Fibroblast of lung (primary cell): ENCODE measurements at regions not wholly inside any gene's neighbourhood (a gene's known extent, or its start where the extent isn't known, plus 50 kb on each side); places are given as distances from the start of the nearest gene placed in this dataset.
"Not testable (repeated sequence)": the region's sequence is repeated elsewhere in the genome, so short reads cannot be mapped to it uniquely, and the experiment has no call there.

Experiments used
- DNase-seq, 2 donors: peaks; one replicate each; pipeline versions ENCODE4 v3.0.0 to v3.0.0-alpha.2; 2010; ENCODE audit warnings: low read depth in 2 of 2
- H2AFZ ChIP-seq: 2 replicates; pipeline ENCODE4 v1.5.1; 2012; ENCODE audit warnings: low read length, control low read depth, inconsistent platforms
- H3K27ac ChIP-seq: 2 replicates; pipeline ENCODE4 v1.5.1; 2011; ENCODE audit warnings: low read length, control low read depth; ENCODE audit not compliant: insufficient read depth
- H3K27me3 ChIP-seq: 2 replicates; pipeline ENCODE4 v1.5.1; 2011; ENCODE audit warnings: mild to moderate bottlenecking, low read length; ENCODE audit not compliant: control insufficient read depth, insufficient read depth
- H3K36me3 ChIP-seq: 2 replicates; pipeline ENCODE4 v1.5.1; 2011; ENCODE audit warnings: low read length; ENCODE audit not compliant: control insufficient read depth, insufficient read depth
- H3K4me1 ChIP-seq: 2 replicates; pipeline ENCODE4 v1.5.1; 2011; ENCODE audit warnings: low read length; ENCODE audit not compliant: control insufficient read depth, insufficient read depth; ENCODE audit errors: extremely low read depth
- H3K4me2 ChIP-seq: 2 replicates; pipeline ENCODE4 v1.5.1; 2011; ENCODE audit warnings: low read length, control low read depth; ENCODE audit not compliant: insufficient read depth; ENCODE audit errors: extremely low read depth
- H3K4me3 ChIP-seq, 4 experiments: fragments of 200-600 bp in 1 of 4; sonication (generic) in 1 of 4; replicated peaks in 1 of 4; 2 replicates each; pipeline ENCODE4 v1.5.1; 2011 to 2016; ENCODE audit warnings: low read length in 4 of 4, low read depth in 3 of 4, mild to moderate bottlenecking in 3 of 4, control low read depth in 2 of 4, inconsistent platforms in 1 of 4, mixed read lengths in 1 of 4; ENCODE audit not compliant: insufficient read depth in 1 of 4; ENCODE audit errors: control extremely low read depth in 1 of 4
- H3K79me2 ChIP-seq: 2 replicates; pipeline ENCODE4 v1.5.1; 2012; ENCODE audit warnings: mild to moderate bottlenecking, low read length, inconsistent platforms; ENCODE audit not compliant: control insufficient read depth, insufficient read depth
- H3K9ac ChIP-seq: 2 replicates; pipeline ENCODE4 v1.5.1; 2011; ENCODE audit warnings: mild to moderate bottlenecking, low read length, control low read depth; ENCODE audit not compliant: insufficient read depth
- H3K9me3 ChIP-seq: 2 replicates; pipeline ENCODE4 v1.5.1; 2012; ENCODE audit warnings: low read depth, low read length; ENCODE audit not compliant: control insufficient read depth, insufficient read depth
- H4K20me1 ChIP-seq: 2 replicates; pipeline ENCODE4 v1.5.1; 2011; ENCODE audit warnings: low read length; ENCODE audit not compliant: control insufficient read depth, insufficient read depth; ENCODE audit errors: extremely low read depth
- EZH2 ChIP-seq: IDR thresholded peaks from 2 replicates; pipeline ENCODE4 v1.5.1; 2012; ENCODE audit warnings: low read length, control low read depth, mild to moderate bottlenecking; ENCODE audit errors: missing control alignments
- TF ChIP-seq, protein P1 (sequence below), 2 donors: IDR thresholded peaks in 1 of 2; conservative IDR thresholded peaks in 1 of 2; 1 replicate in 1 of 2; 2 replicates in 1 of 2; pipeline ENCODE4 v1.5.1; 2011 to 2012; ENCODE audit warnings: low read length in 2 of 2, control low read depth in 1 of 2, inconsistent platforms in 1 of 2, low read depth in 1 of 2, mild to moderate bottlenecking in 1 of 2

DNA sequence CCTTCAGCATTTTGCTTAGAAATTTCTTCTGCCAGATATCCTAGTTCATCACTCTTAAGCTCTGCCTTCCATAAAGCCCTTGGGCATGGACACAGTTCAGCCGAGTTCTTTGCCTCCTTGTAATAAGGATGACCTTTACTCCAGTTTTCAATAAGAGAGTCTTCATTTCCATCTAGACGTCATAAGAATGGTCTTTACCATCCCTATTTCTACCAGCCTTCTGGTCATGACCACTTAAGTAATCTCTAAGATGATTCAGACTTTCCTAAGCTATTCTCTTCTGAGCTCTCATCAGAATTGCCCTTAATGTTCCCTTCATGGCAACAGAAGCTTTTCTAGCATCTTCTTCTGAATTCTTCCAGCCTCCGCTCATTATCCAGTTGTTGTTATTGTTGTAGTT, 126.1 kb downstream of the TFAP2C start:
- TF ChIP-seq EZH2: no peak
- TF ChIP-seq, protein P1, sequence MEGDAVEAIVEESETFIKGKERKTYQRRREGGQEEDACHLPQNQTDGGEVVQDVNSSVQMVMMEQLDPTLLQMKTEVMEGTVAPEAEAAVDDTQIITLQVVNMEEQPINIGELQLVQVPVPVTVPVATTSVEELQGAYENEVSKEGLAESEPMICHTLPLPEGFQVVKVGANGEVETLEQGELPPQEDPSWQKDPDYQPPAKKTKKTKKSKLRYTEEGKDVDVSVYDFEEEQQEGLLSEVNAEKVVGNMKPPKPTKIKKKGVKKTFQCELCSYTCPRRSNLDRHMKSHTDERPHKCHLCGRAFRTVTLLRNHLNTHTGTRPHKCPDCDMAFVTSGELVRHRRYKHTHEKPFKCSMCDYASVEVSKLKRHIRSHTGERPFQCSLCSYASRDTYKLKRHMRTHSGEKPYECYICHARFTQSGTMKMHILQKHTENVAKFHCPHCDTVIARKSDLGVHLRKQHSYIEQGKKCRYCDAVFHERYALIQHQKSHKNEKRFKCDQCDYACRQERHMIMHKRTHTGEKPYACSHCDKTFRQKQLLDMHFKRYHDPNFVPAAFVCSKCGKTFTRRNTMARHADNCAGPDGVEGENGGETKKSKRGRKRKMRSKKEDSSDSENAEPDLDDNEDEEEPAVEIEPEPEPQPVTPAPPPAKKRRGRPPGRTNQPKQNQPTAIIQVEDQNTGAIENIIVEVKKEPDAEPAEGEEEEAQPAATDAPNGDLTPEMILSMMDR (conservative IDR thresholded peaks at IDR 0.05 in 1 of 2, IDR thresholded peaks at IDR 0.05 in 1 of 2; ENCODE audit: low read depth in 1 of 2, low read length in 2 of 2): no peak
- no peaks in the 10 kb centered on the region for H3K4me1 ChIP-seq
- no peak for DNase-seq
- H3K36me3 ChIP-seq: no peaks in the 10 kb centered on the region
- no peak overlapping the region for H3K9ac ChIP-seq
- H2AFZ ChIP-seq: no peak overlapping the region
- no peak overlapping the region for H3K27ac ChIP-seq
- no peaks in the 10 kb centered on the region for H3K9me3 ChIP-seq
- no peaks in the 10 kb centered on the region for H3K79me2 ChIP-seq
- no peaks in the 10 kb centered on the region for H4K20me1 ChIP-seq
- no peak overlapping the region for H3K4me3 ChIP-seq
- no peaks in the 10 kb centered on the region for H3K27me3 ChIP-seq
- no peak overlapping the region for H3K4me2 ChIP-seq

DNA sequence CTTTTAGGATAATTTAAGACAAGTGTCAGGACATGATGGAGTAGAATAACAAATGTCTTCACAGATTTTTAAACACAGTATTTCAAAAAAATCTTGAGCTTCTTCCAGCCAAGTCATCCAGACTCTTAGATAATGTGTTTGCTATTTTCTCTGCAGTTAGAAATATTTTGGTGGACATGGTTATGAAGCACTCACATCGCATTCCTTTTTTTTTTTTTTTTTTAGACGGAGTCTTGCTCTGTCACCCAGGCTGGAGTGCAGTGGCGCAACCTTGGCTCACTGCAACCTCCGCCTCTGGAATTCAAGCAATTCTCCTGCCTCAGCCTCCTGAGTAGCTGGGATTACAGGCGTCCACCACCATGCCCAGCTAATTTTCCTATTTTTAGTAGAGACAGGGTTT, 127.6 kb downstream of the TFAP2C start:
- not testable (repeated sequence) for H3K4me3 ChIP-seq, H2AFZ ChIP-seq, H3K9me3 ChIP-seq, H3K27ac ChIP-seq, H3K4me2 ChIP-seq, H3K9ac ChIP-seq, H3K36me3 ChIP-seq, H3K27me3 ChIP-seq, H3K4me1 ChIP-seq, H4K20me1 ChIP-seq, H3K79me2 ChIP-seq
- peak in 1 of 2 donors; percentile 35 for DNase-seq

DNA sequence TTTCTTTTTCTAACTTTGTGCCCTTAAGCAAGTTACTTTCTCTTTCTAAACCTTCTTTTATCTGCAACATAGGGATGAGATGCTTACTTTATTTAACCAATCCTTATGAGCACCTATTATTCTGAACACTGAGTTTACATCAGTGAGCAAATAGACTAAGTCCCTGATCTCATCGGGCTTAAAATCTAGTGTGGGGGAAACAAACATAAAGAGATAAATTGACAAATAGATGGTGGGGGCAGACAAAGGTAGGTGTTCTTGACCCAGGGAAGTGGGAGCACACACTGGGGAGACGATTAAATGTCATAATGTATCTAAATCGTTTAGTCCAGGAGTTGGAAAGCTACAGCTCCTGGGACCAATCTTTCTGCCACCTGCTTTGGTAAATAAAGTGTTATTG, 129.6 kb downstream of the TFAP2C start:
- Histone ChIP-seq H3K4me1 (no peaks in the 10 kb centered on the region), H3K4me2 (no peak overlapping the region), H3K79me2 (no peaks in the 10 kb centered on the region), H3K27ac (no peak overlapping the region), H4K20me1 (no peaks in the 10 kb centered on the region), H2AFZ (no peak overlapping the region), H3K9ac (no peak overlapping the region), H3K9me3 (no peaks in the 10 kb centered on the region), H3K27me3 (no peaks in the 10 kb centered on the region), H3K4me3 (no peak overlapping the region), H3K36me3 (no peaks in the 10 kb centered on the region)
- DNase-seq: no peak
- TF ChIP-seq, protein P1 (conservative IDR thresholded peaks at IDR 0.05 in 1 of 2, IDR thresholded peaks at IDR 0.05 in 1 of 2; ENCODE audit: low read depth in 1 of 2, low read length in 2 of 2): no peak
- no peak for TF ChIP-seq EZH2
